ENCODE measurements at regions not wholly inside any gene's neighbourhood (a gene's known extent, or its start where the extent isn't known, plus 50 kb on each side); places are given as distances from the start of the nearest gene placed in this dataset.

GRCh38 chr2:52115750-52116149 lies 1083.8 kb upstream of the NRXN1 start:
- Histone ChIP-seq H3K4me1 (ENCODE audit: insufficient read depth, low read length) (no peaks in the 10 kb centered on the region), H3K9ac (ENCODE audit: low read depth, low read length) (no peak overlapping the region), H3K4me3 (ENCODE audit: low read length) (no peak overlapping the region), H3K9me3 (ENCODE audit: insufficient read depth, low read depth, low read length) (no peaks in the 10 kb centered on the region), H3K36me3 (ENCODE audit: insufficient read depth, low read depth, low read length) (no peaks in the 10 kb centered on the region), H3K27me3 (ENCODE audit: insufficient read depth, low read length) (no peaks in the 10 kb centered on the region), H3K27ac (ENCODE audit: low read length) (no peak overlapping the region)

DNA sequence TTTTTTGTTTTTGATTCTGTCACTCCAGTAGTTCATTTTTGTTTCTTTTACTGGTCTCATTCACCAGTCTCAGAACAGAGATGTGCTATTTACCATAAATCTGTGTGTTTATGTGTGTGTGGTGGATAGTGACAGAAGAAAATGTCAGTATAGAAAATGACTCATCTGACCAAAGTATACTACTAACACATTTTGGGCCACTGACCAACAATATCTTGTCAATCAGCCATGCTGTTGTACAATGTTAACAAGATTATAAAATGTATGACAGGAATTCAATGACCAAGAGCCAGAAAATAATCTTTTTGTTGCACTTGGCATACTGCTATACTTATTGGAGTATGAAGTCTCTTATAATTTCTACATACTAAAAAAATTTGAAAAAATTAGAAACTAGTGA lies 1081.4 kb upstream of the NRXN1 start:
- Histone ChIP-seq H3K4me1 (ENCODE audit: insufficient read depth, low read length) (no peaks in the 10 kb centered on the region), H3K27ac (ENCODE audit: low read length) (no peak overlapping the region), H3K4me3 (ENCODE audit: low read length) (no peak overlapping the region), H3K9ac (ENCODE audit: low read depth, low read length) (no peak overlapping the region), H3K36me3 (ENCODE audit: insufficient read depth, low read depth, low read length) (no peaks in the 10 kb centered on the region), H3K9me3 (ENCODE audit: insufficient read depth, low read depth, low read length) (no peaks in the 10 kb centered on the region), H3K27me3 (ENCODE audit: insufficient read depth, low read length) (no peaks in the 10 kb centered on the region)

- H3K4me3 ChIP-seq (ENCODE audit: low read length): no peak overlapping the region
- H3K36me3 ChIP-seq (ENCODE audit: insufficient read depth, low read depth, low read length): no peaks in the 10 kb centered on the region
- H3K27me3 ChIP-seq (ENCODE audit: insufficient read depth, low read length): no peaks in the 10 kb centered on the region
- H3K9me3 ChIP-seq (ENCODE audit: insufficient read depth, low read depth, low read length): no peaks in the 10 kb centered on the region
- H3K27ac ChIP-seq (ENCODE audit: low read length): no peak overlapping the region
- no peak overlapping the region for H3K9ac ChIP-seq (ENCODE audit: low read depth, low read length)
- H3K4me1 ChIP-seq (ENCODE audit: insufficient read depth, low read length): no peaks in the 10 kb centered on the region
Measured at GRCh38 chr2:52112141-52112540, 1080.2 kb upstream of the NRXN1 start.

- no peaks in the 10 kb centered on the region for H3K27me3 ChIP-seq (ENCODE audit: insufficient read depth, low read length)
- H3K9me3 ChIP-seq (ENCODE audit: insufficient read depth, low read depth, low read length): no peaks in the 10 kb centered on the region
- H3K4me3 ChIP-seq (ENCODE audit: low read length): no peak overlapping the region
- no peak overlapping the region for H3K9ac ChIP-seq (ENCODE audit: low read depth, low read length)
- H3K4me1 ChIP-seq (ENCODE audit: insufficient read depth, low read length): no peaks in the 10 kb centered on the region
- no peak overlapping the region for H3K27ac ChIP-seq (ENCODE audit: low read length)
- H3K36me3 ChIP-seq (ENCODE audit: insufficient read depth, low read depth, low read length): no peaks in the 10 kb centered on the region
Measured at GRCh38 chr2:52107124-52107523, 1075.2 kb upstream of the NRXN1 start.

DNA sequence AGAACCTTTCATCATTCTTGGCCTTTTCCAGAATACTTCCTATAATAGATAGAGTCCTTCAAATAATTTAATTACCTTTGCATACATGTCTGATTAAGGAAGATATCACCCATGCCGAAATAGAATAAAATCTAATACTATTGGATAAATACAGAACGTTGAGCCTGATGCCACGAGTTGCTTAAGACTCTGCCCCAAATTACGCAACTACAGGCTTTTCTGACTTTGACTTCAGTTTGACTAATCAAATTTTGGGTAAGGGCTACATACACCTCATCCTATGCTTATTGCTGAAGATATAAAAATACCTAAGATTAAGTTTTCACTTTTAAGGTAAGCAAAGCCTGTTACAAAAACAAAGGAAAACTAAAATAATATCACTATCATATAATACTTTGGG lies 1065.1 kb upstream of the NRXN1 start:
- no peaks in the 10 kb centered on the region for H3K4me1 ChIP-seq (ENCODE audit: insufficient read depth, low read length)
- H3K4me3 ChIP-seq (ENCODE audit: low read length): no peak overlapping the region
- H3K9me3 ChIP-seq (ENCODE audit: insufficient read depth, low read depth, low read length): no peaks in the 10 kb centered on the region
- H3K27me3 ChIP-seq (ENCODE audit: insufficient read depth, low read length): no peaks in the 10 kb centered on the region
- no peak overlapping the region for H3K27ac ChIP-seq (ENCODE audit: low read length)
- no peak overlapping the region for H3K9ac ChIP-seq (ENCODE audit: low read depth, low read length)
- no peaks in the 10 kb centered on the region for H3K36me3 ChIP-seq (ENCODE audit: insufficient read depth, low read depth, low read length)

GRCh38 chr2:52084759-52085158 lies 1052.8 kb upstream of the NRXN1 start:
- Histone ChIP-seq H3K9me3 (ENCODE audit: insufficient read depth, low read depth, low read length) (no peaks in the 10 kb centered on the region), H3K4me3 (ENCODE audit: low read length) (no peak overlapping the region), H3K27me3 (ENCODE audit: insufficient read depth, low read length) (no peaks in the 10 kb centered on the region), H3K4me1 (ENCODE audit: insufficient read depth, low read length) (peaks cover 4% of the 10 kb centered on the region; the same call in 1 of the 2 replicates), H3K27ac (ENCODE audit: low read length) (no peak overlapping the region), H3K9ac (ENCODE audit: low read depth, low read length) (no peak overlapping the region), H3K36me3 (ENCODE audit: insufficient read depth, low read depth, low read length) (no peaks in the 10 kb centered on the region)

DNA sequence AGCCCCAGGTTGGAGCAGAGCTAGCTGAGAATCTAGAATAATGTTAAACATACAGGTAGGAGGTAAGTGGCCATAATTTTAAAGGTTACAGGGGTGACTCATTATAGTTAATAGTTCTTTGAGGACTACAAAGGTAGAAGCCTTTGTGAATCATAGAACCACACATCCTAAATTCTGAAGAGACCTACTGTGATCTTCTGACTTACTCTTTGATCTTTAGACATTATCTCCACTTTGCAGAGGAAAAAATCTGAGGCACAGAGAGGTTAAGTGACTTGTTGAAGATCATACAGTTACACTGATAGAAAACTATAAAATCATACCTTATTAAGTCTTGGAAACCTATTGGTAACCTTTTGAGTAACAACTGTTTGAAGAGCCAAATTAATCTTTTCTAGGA lies 1051.3 kb upstream of the NRXN1 start:
- Histone ChIP-seq H3K9ac (ENCODE audit: low read depth, low read length) (no peak overlapping the region), H3K9me3 (ENCODE audit: insufficient read depth, low read depth, low read length) (no peaks in the 10 kb centered on the region), H3K4me1 (ENCODE audit: insufficient read depth, low read length) (peaks cover 4% of the 10 kb centered on the region; the same call in 1 of the 2 replicates), H3K4me3 (ENCODE audit: low read length) (no peak overlapping the region), H3K36me3 (ENCODE audit: insufficient read depth, low read depth, low read length) (no peaks in the 10 kb centered on the region), H3K27ac (ENCODE audit: low read length) (no peak overlapping the region), H3K27me3 (ENCODE audit: insufficient read depth, low read length) (no peaks in the 10 kb centered on the region)

- no peaks in the 10 kb centered on the region for H3K27me3 ChIP-seq (ENCODE audit: insufficient read depth, low read length)
- no peaks in the 10 kb centered on the region for H3K9me3 ChIP-seq (ENCODE audit: insufficient read depth, low read depth, low read length)
- H3K36me3 ChIP-seq (ENCODE audit: insufficient read depth, low read depth, low read length): no peaks in the 10 kb centered on the region
- H3K4me1 ChIP-seq (ENCODE audit: insufficient read depth, low read length): peaks cover 4% of the 10 kb centered on the region; the same call in 1 of the 2 replicates
- no peak overlapping the region for H3K9ac ChIP-seq (ENCODE audit: low read depth, low read length)
- H3K4me3 ChIP-seq (ENCODE audit: low read length): no peak overlapping the region
- no peak overlapping the region for H3K27ac ChIP-seq (ENCODE audit: low read length)
Measured at GRCh38 chr2:52082646-52083045, 1050.7 kb upstream of the NRXN1 start.

DNA sequence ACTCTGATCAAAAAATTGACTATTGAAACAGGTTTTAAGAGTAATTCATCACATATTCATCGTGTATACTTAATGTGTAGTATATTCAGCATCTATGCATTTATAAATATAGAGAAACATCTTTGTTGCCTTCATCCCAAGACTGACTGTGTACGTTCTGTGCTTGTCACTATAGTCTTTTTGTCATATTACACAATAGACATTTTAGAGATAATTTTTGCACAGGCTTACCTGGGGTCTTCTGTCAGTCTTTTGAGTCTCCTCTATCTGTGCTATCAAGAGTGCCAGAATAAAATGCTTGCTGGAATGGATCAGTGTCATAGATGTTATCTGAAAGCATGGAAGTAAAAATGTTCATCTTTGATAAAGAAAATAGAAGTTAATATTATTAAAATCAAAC lies 1047.7 kb upstream of the NRXN1 start:
- H3K4me3 ChIP-seq (ENCODE audit: low read length): no peak overlapping the region
- no peaks in the 10 kb centered on the region for H3K27me3 ChIP-seq (ENCODE audit: insufficient read depth, low read length)
- H3K9ac ChIP-seq (ENCODE audit: low read depth, low read length): no peak overlapping the region
- H3K36me3 ChIP-seq (ENCODE audit: insufficient read depth, low read depth, low read length): no peaks in the 10 kb centered on the region
- H3K27ac ChIP-seq (ENCODE audit: low read length): no peak overlapping the region
- peaks cover 4% of the 10 kb centered on the region; the same call in 1 of the 2 replicates for H3K4me1 ChIP-seq (ENCODE audit: insufficient read depth, low read length)
- H3K9me3 ChIP-seq (ENCODE audit: insufficient read depth, low read depth, low read length): no peaks in the 10 kb centered on the region

DNA sequence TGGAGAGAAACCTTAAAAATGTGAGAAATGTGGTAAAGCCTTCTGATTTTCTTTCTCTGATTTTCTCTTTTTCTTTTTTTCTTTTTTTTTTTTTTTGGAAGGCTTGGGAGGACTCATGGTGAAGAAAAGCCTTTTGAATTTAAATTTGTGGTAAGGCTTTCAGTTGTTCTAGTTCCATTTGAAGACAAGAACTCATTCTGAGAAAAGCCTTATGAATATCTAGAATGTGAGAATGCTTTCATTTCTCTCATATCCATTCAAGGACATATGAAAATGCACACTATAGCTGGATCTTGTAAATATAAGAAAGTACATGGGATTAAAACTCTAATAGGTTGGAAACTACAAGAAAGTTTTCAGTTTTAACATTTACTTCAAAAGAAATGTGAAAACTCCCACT lies 1045.2 kb upstream of the NRXN1 start:
- no peak overlapping the region for H3K4me3 ChIP-seq (ENCODE audit: low read length)
- peaks cover 4% of the 10 kb centered on the region; the same call in 1 of the 2 replicates for H3K4me1 ChIP-seq (ENCODE audit: insufficient read depth, low read length)
- H3K27ac ChIP-seq (ENCODE audit: low read length): no peak overlapping the region
- H3K9me3 ChIP-seq (ENCODE audit: insufficient read depth, low read depth, low read length): no peaks in the 10 kb centered on the region
- H3K36me3 ChIP-seq (ENCODE audit: insufficient read depth, low read depth, low read length): no peaks in the 10 kb centered on the region
- H3K9ac ChIP-seq (ENCODE audit: low read depth, low read length): no peak overlapping the region
- no peaks in the 10 kb centered on the region for H3K27me3 ChIP-seq (ENCODE audit: insufficient read depth, low read length)

GRCh38 chr2:52074130-52074719 lies 1042.3 kb upstream of the NRXN1 start:
- H3K27ac ChIP-seq (ENCODE audit: low read length): no peak overlapping the region
- no peaks in the 10 kb centered on the region for H3K36me3 ChIP-seq (ENCODE audit: insufficient read depth, low read depth, low read length)
- no peaks in the 10 kb centered on the region for H3K4me1 ChIP-seq (ENCODE audit: insufficient read depth, low read length)
- H3K27me3 ChIP-seq (ENCODE audit: insufficient read depth, low read length): no peaks in the 10 kb centered on the region
- no peak overlapping the region for H3K4me3 ChIP-seq (ENCODE audit: low read length)
- H3K9me3 ChIP-seq (ENCODE audit: insufficient read depth, low read depth, low read length): no peaks in the 10 kb centered on the region
- H3K9ac ChIP-seq (ENCODE audit: low read depth, low read length): no peak overlapping the region

GRCh38 chr2:52072949-52073348 lies 1041.0 kb upstream of the NRXN1 start:
- H3K9me3 ChIP-seq (ENCODE audit: insufficient read depth, low read depth, low read length): no peaks in the 10 kb centered on the region
- H3K9ac ChIP-seq (ENCODE audit: low read depth, low read length): no peak overlapping the region
- no peaks in the 10 kb centered on the region for H3K27me3 ChIP-seq (ENCODE audit: insufficient read depth, low read length)
- no peaks in the 10 kb centered on the region for H3K36me3 ChIP-seq (ENCODE audit: insufficient read depth, low read depth, low read length)
- H3K4me1 ChIP-seq (ENCODE audit: insufficient read depth, low read length): no peaks in the 10 kb centered on the region
- H3K4me3 ChIP-seq (ENCODE audit: low read length): no peak overlapping the region
- no peak overlapping the region for H3K27ac ChIP-seq (ENCODE audit: low read length)
